ENCODE measurements at regions not wholly inside any gene's neighbourhood (a gene's known extent, or its start where the extent isn't known, plus 50 kb on each side); places are given as distances from the start of the nearest gene placed in this dataset.

- H3K36me3 ChIP-seq (replicated peaks in 1 of 2; ENCODE audit: insufficient read depth in 1 of 2, low read depth in 2 of 2) = no peaks in the 10 kb centered on the region
- H3K27ac ChIP-seq = no peak overlapping the region
- TF ChIP-seq POLR2A (IDR thresholded peaks at IDR 0.05) = no peak
- no peak for TF ChIP-seq CTCF (IDR thresholded peaks at IDR 0.05)
- H3K4me1 ChIP-seq = no peaks in the 10 kb centered on the region
- no peaks in the 10 kb centered on the region for H3K27me3 ChIP-seq
- no peaks in the 10 kb centered on the region for H3K9me3 ChIP-seq
- ATAC-seq (no peak), DNase-seq (no peak)
- intact Hi-C loops (cut with DNase I) = no loop called here
- 57% methylated on average over 6 of the region's 6 CpGs for WGBS, 2 donors
- no peak overlapping the region for H3K4me3 ChIP-seq
Measured at GRCh38 chr2:81436256-81436655, 1131.7 kb upstream of the LRRTM1 start.

GRCh38 chr2:81412681-81413080 is 1108.1 kb upstream of the LRRTM1 start:
- no peaks in the 10 kb centered on the region for H3K9me3 ChIP-seq
- H3K4me3 ChIP-seq = no peak overlapping the region
- intact Hi-C loops (cut with DNase I) = no loop called here
- 27 to 33% methylated on average over 3 of the region's 3 CpGs for WGBS, 2 donors
- TF ChIP-seq POLR2A (IDR thresholded peaks at IDR 0.05) (no peak), CTCF (IDR thresholded peaks at IDR 0.05) (no peak)
- ATAC-seq = peak; percentile 30
- DNase-seq = no peak
- H3K36me3 ChIP-seq (replicated peaks in 1 of 2; ENCODE audit: insufficient read depth in 1 of 2, low read depth in 2 of 2) = no peaks in the 10 kb centered on the region
- H3K27ac ChIP-seq = no peak overlapping the region
- no peaks in the 10 kb centered on the region for H3K4me1 ChIP-seq
- H3K27me3 ChIP-seq = no peaks in the 10 kb centered on the region

- WGBS, 2 donors = 45 to 59% methylated on average over 2 of the region's 2 CpGs
- H3K4me1 ChIP-seq = no peaks in the 10 kb centered on the region
- no peak overlapping the region for H3K27ac ChIP-seq
- TF ChIP-seq CTCF (IDR thresholded peaks at IDR 0.05) (no peak), POLR2A (IDR thresholded peaks at IDR 0.05) (no peak)
- no peaks in the 10 kb centered on the region for H3K9me3 ChIP-seq
- DNase-seq = no peak
- intact Hi-C loops (cut with DNase I) = no loop called here
- no peaks in the 10 kb centered on the region for H3K27me3 ChIP-seq
- no peaks in the 10 kb centered on the region for H3K36me3 ChIP-seq (replicated peaks in 1 of 2; ENCODE audit: insufficient read depth in 1 of 2, low read depth in 2 of 2)
- no peak for ATAC-seq
- no peak overlapping the region for H3K4me3 ChIP-seq
Measured at GRCh38 chr2:81403508-81403907, 1099.0 kb upstream of the LRRTM1 start.

- WGBS, 2 donors = 76 to 85% methylated on average over 4 of the region's 4 CpGs
- Histone ChIP-seq H3K9me3 (no peaks in the 10 kb centered on the region), H3K27ac (no peak overlapping the region), H3K4me1 (no peaks in the 10 kb centered on the region), H3K4me3 (no peak overlapping the region), H3K27me3 (no peaks in the 10 kb centered on the region), H3K36me3 (replicated peaks in 1 of 2; ENCODE audit: insufficient read depth in 1 of 2, low read depth in 2 of 2) (no peaks in the 10 kb centered on the region)
- intact Hi-C loops (cut with DNase I) = no loop called here
- no peak for DNase-seq
- ATAC-seq = no peak
- no peak for TF ChIP-seq POLR2A (IDR thresholded peaks at IDR 0.05)
- no peak for TF ChIP-seq CTCF (IDR thresholded peaks at IDR 0.05)
Measured at GRCh38 chr2:81396417-81397019, 1092.0 kb upstream of the LRRTM1 start.

GRCh38 chr2:81395746-81396145 is 1091.2 kb upstream of the LRRTM1 start:
- Histone ChIP-seq H3K27me3 (no peaks in the 10 kb centered on the region), H3K4me1 (no peaks in the 10 kb centered on the region), H3K4me3 (no peak overlapping the region), H3K9me3 (no peaks in the 10 kb centered on the region), H3K36me3 (replicated peaks in 1 of 2; ENCODE audit: insufficient read depth in 1 of 2, low read depth in 2 of 2) (no peaks in the 10 kb centered on the region), H3K27ac (no peak overlapping the region)
- intact Hi-C loops (cut with DNase I) = no loop called here
- 42 to 46% methylated on average over 2 of the region's 2 CpGs for WGBS, 2 donors
- no peak for ATAC-seq
- DNase-seq = no peak
- TF ChIP-seq POLR2A (IDR thresholded peaks at IDR 0.05) = no peak
- TF ChIP-seq CTCF (IDR thresholded peaks at IDR 0.05) = no peak

Measured in body of pancreas (tissue), 4 donors.